H4 (cell line): ENCODE measurements at regions not wholly inside any gene's neighbourhood (a gene's known extent, or its start where the extent isn't known, plus 50 kb on each side); places are given as distances from the start of the nearest gene placed in this dataset.
"Not testable (repeated sequence)": the region's sequence is repeated elsewhere in the genome, so short reads cannot be mapped to it uniquely, and the experiment has no call there.

ENCODE experiments used
- DNase-seq: peaks from one replicate; pipeline ENCODE4 v3.0.0-alpha.2; 2015; ENCODE audit warnings: low spot score

DNA sequence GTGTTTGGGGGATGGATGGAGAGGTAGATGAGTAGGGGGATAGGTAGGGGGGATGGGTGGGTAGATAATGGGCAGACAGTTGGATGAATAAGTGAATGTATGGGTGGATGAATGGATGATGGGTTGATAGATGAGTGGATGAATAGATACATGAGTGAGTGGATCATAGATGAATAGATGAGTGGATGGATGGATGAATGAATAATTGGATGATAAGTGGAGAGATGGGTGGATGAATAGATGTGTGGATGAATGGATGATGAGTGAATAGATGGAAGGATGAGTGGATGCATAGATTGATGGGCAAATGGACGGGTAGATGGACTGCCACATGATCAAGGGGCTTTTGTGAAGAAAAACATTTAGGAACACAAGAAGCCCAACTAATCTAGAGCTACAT lies 133.3 kb upstream of the F3 start:
- no peak for DNase-seq

DNA sequence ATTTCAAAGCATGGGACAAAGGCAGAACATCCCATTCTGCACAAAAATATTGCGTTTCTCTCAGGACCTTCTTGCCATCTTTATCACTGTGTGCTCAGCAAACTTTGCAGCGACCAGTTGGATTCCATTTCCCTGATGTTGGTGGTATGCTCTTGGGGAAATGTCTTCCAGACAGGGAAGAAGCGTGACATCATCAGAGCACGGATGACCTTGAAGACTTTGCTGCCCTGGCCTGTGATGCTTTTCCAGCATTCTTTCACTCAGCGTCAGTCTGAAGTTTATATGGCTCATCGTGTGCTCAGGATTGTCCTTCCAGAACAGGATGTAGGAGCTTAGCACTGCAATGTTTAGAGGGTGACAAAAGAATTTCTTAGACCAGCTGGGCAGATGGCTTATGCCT lies 131.4 kb upstream of the F3 start:
- DNase-seq, result no peak

DNA sequence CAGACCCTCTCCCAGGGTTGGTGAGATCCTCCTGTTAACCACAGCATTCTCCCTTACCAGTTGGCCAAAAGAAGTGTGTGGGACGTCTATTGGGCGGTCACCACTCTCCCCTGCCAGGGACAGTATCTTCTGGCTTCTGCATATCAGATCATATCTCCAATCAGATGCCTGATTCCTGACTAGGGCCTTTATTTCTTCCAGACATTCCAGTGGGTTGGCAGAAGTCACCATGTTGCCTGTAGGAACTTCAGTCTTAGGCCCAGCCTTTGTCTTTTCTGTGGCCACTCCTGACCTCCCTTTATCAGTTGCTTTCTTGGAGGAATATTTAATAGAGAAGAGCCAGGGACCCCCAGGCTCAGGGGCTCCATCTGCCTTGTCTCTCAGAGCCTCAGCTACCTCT lies 130.4 kb upstream of the F3 start:
- DNase-seq, result no peak

DNA sequence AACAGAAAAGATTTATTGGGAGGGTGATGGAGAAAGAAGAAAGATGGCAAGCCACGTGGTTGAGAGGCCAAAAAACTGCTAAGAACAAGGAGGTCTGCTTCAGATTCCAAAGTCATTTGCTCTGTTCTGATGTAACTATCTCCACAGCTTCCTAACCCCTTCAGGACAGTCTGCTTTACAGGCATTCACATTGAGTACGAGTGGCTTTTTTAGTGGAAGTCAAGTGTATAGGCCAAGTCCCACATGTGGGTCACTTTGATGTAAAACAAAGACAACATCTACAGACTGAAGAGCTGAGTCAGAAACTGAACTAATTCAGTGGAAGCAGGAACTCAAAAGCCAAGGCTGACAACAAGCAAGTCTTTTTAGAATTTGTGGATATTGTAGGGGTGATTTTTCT lies 128.7 kb upstream of the F3 start:
- no peak for DNase-seq

DNA sequence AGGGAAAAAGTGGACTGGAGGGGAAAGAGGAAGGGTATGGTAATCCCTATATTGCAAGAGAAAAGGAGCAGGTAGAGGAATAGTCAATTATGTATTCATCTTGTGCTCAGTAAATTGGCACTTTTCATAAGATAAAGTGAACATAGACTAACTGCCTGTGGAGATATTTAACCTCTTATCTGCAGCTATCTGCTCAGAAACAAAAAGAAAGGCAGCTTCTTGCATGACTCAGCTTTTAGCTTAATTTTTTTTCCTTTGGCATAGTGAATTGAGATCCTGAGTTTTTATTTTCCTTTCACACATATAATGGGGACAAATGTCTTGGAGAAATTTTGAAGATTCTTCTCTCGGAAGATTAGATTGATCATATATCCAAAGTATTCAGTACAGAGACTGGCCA lies 127.6 kb upstream of the F3 start:
- DNase-seq, result no peak

DNA sequence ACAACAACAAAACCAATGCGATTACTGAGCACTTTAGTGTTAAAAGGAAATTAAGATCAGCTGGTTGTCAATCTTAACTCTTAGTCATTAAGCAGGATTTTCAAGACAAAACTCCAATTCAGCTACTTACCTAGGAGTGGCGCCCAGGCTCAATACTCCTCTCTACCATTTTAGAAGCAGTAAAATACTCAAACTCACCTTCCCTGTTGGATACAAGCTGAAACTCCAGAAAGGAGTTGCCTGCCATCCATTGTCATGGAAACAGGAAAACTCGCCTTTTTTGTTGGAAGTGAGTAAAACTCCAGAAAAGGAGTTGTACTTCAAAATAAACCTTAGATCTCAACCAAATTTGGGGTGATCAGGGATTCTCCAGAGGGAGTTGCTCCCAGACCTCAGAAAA lies 127.0 kb upstream of the F3 start:
- no peak for DNase-seq

DNA sequence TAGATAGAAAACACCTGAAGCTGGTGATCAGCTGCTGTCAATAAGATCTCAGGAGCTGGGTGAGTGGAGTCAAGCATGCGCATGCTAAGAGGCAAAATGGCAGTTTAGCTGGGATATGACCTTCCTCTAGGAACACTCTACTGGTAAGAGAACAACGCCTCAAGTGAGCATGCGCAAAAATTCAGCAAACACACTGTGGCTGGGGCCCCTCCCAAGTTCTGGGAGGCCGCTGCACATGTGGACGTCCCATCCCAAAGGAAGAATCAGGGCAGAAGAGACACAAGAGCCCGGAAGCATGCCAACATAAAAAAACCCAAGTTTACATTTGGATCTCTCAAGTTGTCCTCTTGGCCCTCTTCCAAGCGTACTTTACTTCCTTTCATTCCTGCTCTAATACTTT lies 126.3 kb upstream of the F3 start:
- no peak for DNase-seq

DNA sequence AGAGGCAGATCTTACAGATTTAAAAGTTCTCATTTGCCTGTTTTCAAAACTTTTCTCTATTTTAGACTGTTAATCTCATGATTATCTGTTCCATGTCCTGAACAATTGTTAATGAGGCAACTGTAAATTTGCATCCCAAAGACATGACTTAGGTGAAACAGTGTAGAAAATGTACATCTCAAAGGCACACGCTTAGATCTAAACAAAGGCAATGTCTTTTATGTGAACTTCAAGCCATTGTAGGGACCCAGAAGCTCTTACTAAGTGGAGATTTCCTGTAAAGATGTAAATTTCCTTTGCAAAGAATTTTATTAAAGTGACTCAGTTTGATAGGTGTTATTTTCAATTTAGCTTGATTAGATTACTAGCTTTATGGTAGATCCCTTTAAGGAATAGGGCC lies 125.2 kb upstream of the F3 start:
- DNase-seq, result no peak

DNA sequence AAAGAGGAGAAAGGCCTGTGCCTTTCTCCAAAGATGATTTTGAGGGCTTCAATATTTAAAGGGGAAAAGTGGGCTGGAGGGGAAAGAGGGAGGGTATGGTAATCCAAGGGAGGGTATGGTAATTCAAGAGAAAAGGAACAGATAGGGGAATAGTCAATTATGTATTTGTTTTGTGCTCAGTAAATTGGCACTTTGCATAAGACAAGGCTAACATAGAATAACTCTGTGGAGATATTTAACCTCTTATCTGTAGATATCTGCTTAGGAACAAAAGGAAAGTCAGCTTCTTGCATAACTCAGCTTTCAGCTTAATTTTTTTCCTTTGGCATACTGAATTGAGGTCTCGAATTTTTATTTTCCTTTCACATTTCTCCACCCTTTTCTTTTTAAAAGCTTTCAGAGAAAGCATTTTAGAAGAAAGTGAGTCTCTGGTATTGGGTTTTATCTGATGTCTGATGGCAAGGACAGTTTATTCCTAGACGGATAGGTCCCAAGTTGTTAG lies 119.9 kb upstream of the F3 start:
- DNase-seq, result no peak

DNA sequence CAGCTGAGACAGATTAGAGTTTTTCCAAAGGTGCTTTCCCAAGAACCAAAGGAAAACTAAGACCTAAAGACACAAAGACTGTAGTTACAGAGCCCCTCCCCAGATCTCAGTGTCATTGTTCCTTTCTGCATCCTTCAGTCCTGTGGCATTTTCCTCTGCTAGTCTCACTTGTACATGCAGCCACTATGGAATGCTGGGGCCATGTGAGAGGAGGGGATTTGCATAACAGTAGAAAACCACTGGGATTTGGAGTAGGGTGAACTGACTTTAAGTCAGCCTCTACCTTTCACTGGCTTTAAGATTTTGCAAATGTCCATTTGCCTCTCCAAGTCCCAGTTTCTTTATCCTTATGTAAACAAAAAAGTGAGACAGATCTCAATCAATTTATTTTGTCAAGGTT lies 119.4 kb upstream of the F3 start:
- DNase-seq, result no peak

DNA sequence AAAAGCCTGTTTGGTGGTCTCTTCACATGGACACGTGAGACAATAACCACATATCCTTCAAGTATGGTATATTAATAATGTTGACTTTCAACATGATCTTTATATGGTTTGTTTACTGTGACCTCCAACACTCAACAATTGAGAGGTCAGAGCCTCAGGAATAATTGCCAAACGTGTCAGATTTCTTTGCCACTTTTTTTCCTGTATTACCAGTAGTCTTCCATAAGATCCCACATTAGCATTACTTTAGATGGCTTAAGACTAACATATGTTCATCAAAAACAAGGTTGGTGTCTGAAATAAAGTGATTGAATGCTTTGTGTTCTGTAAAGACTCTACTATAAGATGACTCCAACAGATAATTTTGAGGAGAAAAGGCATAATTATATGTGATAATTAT lies 118.7 kb upstream of the F3 start:
- no peak for DNase-seq

DNA sequence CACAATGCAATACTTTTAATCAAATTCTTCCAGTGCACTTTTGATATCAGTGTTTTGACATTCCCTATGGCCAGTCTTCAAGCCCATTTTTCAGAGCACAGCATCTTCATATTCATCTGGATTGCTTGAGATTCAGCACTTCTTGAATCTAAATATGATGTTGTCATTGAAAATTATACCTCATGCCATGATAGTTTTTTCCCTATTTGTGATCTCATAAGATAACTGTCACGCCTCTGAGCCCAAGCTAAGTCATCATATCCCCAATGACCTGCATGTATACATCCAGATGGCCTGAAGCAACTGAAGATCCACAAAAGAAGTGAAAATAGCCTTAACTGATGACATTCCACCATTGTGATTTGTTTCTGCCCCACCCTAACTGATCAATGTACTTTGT lies 117.6 kb upstream of the F3 start:
- DNase-seq, result not testable (repeated sequence)

DNA sequence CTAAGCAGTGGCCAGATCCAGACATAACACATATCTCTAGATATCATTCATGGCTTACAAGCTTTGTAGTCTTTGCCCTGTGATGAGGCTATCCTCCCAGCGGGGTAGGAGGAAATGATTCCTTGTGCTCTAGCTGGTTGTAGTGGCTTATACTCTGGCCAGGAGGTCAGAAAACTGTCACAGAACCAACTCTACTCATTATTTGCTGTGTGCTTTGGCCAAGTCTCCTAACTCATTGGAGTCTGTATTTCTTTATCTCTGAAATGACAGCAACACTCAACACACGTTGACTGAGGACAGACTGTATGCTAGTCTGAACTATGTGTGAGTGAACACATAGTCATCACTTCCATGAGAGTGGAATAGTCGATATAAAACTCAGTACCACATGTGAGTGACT lies 116.7 kb upstream of the F3 start:
- DNase-seq, result no peak

DNA sequence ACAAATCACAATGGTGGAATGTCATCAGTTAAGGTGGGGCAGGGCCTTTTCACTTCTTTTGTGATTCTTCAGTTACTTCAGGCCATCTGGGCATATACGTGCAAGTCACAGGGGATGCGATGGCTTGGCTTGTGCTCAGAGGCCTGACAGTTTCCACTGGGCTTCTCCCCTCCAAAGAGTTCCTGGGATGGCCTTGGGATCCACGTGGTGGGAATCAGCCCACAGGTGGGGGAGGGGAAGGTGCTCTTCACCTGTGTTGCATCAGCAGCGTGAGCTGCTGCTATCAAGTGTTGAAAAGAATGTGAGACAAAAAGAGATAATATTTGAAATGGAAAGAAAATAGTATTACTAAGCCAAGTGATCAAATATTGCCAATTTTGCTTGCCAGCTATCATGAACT lies 116.2 kb upstream of the F3 start:
- not testable (repeated sequence) for DNase-seq

DNA sequence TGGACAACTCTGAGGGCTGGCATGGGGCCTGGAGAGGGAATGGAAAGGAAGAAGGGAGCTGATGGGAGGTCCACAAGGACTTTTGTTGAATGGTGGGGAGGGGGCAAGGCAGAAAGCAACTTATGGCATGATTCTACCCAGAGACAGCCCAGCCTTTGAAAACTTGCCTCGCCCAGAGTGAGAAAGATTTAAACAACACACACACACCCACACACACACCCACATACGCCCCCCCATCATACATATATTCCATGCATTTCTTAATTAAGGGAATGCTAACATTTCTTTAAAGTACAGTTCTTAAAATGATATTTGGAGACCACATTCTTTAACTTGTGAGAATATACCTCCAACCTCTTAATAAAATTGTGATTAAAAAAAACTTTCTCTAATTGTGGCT lies 115.4 kb upstream of the F3 start:
- no peak for DNase-seq

DNA sequence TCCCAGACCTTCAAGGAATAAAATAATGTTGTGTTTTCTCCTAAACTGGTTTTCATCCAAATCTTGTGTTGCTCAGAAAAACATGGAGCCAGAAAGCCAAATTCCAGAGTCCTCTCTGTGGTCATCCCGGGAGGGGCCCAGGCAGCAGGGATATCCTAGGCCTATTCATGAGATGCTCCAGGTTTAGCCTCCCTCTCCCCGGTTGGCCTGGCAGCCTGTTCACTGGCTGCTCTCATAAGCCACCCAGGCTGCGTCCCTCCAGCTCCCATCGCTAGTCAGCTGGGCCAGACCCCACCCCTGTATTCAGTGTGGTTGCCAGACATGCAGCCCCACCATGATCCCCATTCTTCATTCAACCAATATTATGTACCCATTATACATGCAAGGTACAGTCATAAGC lies 113.4 kb upstream of the F3 start:
- DNase-seq, result no peak

DNA sequence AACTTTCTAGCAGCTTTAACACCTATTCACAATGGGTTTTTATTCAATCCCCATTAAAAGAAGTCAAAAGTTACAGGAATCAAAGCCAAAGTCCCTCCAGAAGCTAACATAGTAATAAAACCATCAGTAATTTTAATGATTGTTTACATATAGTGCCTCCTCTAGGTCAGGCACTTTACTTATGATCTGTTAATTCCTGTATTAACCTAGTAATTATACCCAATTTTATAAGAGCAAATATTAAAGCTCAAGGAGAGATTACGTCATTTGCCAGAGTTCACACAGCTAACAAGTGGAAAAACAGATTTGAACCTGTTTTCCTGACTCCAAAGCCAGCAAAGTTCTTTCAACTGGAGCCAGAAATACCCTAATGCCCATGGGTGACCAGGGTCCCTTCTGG lies 112.9 kb upstream of the F3 start:
- DNase-seq, result no peak

DNA sequence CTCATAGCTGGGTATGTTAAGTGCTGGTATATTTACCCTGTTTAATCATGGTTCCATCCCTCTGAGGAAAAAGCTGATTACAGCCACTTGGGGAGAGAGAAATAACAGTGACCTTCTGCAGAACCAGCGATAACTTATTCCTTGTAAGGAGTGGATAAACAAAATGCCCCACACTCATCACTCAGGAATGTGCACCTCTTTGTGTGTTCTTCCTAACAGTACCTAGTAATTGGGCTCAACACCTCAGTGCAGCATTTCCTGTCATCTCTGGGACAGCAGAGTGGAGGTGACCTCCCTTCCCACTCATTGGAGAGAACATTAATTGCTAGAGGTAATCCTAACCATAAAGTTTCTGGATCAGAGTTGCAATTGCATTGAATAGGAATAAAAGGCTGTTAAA lies 112.5 kb upstream of the F3 start:
- DNase-seq, result peak; percentile 35

DNA sequence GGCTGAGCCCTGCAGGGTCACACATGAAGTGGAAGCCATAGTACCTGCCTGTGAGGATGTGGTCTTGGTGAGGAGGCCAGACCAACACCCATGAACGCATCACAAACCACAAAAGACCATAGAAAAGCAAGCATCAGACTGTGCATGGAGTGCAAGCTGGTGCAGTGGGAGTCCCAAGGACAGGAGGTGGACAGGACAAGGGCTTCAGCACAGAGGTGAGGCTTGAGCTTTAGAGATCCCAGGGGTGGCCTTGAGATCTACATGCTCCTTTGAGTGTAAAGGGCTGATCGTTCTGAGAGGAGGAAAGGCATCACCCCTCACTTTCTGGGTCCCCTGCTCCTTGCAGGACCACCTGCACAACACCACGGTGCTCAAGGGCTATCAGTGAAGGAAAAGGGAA lies 111.9 kb upstream of the F3 start:
- DNase-seq, result no peak

DNA sequence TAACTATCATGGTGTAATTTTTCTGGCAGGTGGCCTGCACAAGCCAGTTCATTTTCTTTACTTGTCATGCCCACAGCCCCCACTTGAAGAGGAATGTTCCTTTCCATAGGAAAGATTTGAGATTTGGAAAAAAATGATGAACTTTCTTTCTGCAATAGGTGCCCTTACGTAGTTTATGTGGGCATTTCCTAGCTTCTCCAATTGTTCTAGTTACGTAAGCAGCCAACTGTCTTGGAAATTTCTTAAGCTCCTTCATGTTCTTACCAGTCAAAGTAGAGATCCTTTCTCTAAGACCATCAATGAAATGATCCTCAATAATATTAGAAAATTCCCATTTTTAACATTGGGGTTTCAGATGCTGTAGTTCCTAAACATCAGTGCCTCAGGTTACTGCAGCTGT lies 109.5 kb upstream of the F3 start:
- DNase-seq, result no peak

DNA sequence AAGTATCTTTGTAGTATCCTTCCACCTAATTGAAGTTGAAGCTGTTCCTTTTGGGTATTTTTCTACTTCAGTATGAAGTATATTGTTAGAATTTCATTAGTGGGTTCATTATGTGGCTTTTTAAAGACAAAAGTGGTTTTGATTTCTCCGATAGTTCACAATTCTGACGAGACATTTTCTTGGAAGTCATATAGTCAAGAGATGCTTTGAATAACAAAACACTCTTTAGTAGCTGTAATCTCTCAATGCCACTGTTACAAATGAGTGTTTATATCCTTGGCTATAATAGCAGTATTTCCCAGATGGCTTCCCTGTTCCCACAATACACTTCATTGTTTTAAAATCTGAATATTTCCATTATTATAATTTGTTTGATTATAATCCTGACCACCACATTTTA lies 108.7 kb upstream of the F3 start:
- DNase-seq, result no peak

DNA sequence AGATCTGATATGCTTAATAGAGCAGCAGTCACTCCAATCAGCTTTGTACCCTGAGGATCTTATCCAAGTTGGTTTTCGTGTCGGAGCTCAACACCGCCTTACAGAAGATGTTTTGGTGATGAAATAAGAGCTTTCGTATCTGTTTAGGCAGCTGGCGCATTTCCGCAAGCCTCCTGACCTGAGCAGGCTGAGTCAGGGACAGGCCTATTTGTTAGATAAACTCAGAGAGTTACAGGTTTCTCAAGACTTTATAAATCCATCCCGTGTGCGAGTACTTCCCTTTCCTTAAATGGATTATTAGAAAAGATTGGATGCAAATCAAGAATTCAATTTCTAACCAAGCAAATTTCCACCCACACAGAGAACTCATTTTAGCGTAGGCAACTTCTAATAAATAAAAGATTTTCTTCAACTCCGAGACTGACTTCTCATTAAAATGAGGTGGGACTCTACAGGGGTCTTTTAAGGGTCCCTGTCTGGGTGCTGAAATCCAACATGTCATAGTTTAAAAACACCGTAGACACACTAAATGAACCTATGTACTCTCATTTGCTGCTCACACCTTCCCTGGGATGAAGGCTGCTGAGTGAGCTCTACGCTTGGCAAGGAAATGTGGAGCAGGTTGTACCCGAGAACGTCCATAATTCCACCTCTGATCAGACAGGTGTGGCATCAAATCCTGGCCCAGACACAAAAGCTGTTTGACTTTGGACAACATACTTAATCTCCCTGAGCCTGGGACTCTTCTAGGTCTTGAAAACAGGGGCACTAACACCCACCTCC lies 106.9 kb upstream of the F3 start:
- DNase-seq, result peak; percentile 89

DNA sequence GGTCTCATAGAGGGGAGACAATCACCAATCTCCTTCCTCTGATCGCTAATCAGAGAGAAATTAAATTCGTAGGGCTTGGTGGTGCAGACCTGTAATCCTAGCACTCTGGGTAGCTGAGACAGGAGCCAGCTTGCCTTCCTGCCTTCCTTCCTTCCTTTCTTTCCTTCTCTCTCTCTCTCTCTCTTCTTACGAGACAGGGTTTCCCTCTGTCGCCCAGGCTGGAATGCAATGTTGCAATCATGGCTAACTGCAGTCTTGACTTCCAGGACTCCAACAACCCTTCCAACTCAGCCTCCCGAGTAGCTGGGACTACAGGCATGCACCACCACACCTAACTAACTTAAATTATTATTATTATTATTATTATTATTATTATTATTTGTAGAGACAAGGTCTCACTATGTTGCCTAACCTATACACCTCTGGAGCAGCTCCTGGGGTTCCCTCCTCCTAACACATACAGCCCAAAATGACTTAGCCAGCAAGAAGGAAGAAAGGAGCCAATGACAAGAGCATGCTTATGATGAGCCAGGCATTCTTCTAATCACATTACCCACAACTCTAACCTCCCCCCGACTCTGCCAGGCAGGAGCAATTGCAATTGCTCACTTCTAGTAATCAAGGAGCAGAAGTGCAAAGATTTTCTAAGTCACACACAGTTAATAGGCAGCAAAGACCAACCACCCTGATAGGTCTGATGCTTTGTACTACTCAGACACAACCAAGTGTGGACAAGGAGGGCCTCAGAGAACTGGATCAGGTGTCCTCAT lies 105.4 kb upstream of the F3 start:
- DNase-seq, result peak; percentile 16
